ENCODE measurements at regions not wholly inside any gene's neighbourhood (a gene's known extent, or its start where the extent isn't known, plus 50 kb on each side); places are given as distances from the start of the nearest gene placed in this dataset.

DNA sequence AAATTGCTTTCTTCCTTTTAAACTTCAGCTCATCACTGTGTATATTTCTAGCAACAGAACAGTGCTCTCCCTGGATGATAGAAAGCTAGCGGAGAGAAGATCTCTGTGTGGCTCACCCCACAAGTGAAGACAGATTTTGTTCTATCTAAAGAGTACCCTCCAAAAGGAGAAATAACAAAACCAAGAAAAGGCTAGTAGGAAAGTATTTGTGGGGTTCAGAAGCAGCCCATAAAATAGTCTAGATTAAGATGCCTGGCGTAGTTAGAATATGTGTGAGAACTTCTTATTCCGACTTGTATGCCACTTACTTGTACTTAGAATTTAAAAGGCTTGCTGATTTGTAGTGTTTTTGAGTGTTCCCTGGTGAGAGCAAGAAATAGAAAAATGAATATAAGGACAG, 214.9 kb upstream of the IL12A start:
- no peak for DNase-seq

DNA sequence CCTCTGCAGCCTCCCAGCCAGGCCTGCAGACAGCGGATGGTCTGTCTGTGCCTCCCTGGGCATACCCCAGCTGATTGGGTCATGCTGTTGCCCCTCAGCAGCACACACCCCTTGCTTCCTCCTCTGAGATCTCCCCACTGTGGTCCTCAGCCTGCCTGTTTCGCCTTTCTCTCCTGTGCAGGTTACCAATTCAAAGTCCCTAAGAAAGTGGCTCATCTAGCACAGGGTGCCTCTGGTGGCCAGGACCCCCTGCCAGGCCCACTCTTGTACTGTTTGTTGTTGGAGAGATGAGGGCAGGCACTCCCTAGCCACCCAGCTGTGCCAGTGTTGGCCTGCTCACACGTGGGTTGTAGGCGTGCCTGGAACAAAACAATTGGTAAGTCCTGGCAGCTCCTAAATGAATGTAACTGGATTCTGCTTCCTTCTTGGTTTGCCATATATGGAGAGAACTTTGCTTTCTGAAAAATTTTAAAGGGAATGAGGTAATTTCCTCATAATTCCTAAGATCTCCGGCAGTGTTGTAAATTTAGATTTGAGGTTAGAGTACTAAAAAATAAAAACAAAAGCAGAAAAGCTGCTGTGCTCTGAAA, 213.2 kb upstream of the IL12A start:
- no peak for DNase-seq

DNA sequence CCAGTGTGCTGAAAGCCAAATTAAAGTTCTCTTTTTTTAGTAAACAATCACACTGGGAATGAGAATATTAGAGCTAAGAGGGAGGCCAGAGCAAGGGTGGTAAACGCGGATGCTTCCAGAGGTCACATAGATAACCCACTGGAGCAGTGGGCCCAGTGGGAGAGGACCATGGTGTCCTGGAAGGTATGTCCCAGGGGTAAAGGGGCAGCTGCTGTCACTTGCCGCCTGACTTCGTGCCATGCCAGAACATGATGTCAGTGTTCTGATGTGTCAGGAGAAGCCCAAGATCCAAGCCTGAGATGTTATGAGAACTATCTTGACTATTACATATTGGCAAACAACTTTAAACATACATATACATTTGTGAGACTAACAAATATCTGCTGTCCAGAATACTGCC, 211.9 kb upstream of the IL12A start:
- no peak for DNase-seq

DNA sequence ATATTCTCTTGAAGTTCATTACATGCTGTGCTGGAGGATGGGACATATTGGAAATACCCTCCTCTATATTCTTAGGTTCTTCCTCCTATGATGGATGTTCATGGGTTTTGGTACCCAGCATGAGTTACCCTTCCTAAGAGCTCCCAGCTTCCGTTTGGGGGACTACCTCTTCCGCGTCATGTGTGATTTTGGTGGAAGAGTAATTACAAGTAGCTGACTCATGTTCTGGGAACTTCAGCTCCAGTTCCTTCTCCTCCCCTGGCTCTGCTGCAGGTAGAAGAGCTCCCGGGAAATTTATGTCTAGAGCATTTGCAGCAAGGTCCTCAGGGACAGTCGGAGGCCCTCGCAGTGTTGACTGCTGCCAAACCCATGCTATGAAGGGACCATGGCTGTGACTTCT, 208.8 kb upstream of the IL12A start:
- no peak for DNase-seq

DNA sequence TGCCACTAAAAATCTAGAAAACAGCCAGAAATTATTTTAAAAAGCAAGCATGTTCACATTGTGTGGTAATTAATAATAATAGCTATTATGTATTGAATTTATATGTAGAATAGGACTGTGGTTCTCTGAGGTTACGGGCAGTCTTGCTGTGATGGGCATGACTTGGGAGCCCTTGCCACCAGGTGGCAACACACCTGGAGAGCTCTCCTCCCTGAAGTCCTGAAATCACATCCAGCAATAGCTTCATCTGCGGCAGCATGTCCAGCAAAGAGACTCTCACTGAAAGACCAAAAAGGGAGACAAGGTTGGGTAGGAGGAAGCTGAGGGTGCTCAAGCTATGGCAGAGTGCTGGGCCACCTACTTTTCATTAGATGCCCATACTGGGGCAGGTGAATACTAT, 206.8 kb upstream of the IL12A start:
- no peak for DNase-seq

DNA sequence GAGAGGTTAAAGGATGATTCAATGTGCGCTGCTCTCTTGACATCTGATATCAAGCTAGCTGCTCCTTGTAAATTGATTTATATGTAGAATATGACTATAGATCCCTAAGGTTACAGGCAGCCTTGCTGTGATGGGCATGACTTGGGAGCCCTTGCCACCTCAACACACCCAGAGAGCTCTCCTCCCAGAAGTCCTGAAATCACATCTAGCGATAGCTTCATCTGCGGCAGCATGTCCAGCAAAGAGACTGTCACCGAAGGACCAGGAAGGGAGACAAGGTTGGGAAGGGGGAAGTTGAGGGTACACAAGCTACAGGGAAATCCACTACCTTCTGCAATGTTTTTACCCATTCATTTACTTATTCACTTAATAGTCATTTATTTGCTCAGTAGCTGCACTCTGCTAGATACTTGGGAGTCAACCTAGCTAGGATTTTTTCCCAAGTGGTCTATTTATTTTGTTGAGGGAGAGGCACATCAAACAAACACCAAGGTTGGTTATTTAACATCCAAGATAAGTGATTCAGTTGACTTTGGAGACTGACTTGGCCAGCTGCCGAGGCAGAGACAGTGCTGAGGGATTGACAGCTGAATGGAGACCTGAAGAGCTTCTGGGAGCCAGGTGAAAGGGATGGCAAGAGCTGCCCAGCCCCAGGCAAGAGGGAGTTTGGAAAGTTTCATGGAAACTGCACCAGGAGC, 205.8 kb upstream of the IL12A start:
- DNase-seq = peak; percentile 35 to 55

DNA sequence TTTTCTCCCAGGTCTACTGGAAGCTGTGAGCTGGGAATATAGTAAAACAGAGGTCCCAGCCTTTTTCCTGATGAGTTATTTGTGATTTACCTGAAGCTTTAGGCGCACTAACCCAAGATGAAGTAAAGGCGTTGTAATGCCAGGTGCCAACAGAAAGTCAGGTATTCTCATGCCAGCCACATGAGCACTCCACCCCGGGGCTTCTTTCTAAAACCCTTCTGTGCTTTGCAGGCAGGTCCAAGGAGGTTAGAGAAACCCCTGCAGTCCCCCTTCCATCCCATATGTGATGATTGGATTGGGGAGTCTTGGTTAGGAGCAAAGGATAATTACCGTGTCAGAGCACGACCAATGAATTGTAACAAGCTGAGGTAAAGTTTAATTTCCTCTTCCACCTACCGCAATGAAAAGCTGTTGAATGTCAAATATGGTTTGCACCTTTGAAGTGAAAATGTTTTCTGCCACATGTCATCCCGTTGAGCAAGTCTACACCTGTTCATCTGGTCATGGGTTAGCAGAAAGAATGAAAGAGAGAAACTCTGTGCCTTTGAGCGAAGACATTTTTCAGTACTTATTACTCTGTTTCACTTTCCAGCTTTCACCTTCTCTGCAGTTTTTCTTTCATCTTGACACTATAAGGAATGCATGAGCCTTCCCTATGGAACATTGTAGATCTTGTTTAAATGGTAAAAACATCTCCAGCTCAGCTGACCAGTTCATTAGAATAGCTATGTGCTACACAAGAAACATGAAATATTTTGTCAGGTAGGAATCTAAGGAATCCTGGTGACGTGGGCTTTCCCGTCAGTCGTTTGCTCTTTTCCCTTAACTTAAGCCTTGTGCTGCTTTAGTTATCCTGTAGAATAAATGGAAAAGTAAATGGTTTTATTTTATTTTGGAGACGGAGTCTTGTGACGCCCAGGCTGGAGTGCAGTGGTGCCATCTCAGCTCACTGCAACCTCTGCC, 204.6 kb upstream of the IL12A start:
- DNase-seq = no peak

DNA sequence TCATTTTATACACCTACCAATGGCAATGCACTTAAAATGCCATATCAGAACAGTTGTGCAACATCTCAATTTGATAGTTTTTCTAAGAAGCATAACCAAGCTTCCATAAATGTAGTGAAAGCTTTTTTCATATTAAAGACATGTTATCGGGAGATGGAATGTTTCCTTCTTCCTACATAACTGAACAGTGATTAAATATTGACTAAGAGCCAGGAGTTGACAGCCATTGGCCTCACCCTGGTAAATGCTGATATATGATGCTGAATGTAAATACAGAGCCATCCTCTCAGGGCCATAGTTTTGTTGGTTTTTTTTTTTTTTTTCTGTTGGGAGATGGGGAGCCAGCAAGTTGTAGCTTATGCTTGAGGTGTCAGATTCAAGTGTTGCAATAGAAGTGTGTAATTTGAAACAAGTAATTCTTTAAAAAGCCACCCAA, 203.3 kb upstream of the IL12A start:
- DNase-seq = peak; percentile 44 to 54

DNA sequence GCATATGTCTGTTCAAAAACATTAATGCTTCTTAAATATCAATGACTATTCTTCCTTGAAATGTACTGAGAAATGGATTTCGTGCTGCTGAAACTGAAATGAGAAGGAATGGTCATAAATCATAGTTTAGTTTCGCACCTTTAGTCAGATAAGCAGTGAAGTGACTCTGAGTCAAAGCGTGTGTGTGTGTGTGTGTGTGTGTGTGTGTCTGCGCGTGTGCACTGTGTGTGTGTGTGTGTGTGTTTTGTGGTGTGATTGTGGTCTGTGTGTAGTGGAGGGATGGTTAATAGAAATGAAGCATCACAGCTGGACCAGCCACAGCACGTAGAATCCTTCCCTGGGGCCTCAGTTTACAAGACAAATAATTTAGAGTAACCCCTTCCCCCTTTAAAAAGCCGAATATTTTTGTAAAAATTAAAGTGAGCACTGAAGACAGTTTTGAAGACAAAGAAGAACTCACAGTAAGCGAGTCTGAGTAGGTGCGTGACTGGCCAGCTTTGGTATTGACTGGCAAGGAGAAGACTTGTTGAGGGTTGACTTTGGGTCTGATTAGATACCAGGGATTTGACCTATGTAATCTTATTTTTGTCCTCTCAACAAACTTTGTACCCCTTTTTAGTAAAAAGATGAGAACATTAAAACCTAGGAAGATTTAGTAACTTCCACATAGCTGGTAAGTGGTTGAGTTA, 202.0 kb upstream of the IL12A start:
- no peak for DNase-seq

DNA sequence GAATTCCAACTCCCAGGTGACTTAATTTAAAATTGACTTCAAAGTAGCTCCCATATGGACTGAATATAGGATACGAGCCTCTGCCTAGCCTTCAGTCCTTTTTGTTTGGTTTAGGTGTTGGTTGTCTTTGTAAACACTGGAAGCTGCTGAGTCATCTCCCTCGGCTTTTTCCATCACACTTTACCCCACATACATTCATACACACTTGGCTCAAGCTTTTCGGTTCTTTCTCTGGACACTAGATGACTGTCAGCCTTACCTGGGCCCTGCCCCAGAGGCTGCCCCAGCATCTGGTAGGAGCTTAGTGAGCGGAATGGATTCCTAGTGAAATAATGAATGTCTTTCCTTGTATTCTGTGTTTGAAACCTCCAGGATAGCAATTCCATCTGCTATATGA, 201.5 kb upstream of the IL12A start:
- DNase-seq = peak; percentile 66 to 73

DNA sequence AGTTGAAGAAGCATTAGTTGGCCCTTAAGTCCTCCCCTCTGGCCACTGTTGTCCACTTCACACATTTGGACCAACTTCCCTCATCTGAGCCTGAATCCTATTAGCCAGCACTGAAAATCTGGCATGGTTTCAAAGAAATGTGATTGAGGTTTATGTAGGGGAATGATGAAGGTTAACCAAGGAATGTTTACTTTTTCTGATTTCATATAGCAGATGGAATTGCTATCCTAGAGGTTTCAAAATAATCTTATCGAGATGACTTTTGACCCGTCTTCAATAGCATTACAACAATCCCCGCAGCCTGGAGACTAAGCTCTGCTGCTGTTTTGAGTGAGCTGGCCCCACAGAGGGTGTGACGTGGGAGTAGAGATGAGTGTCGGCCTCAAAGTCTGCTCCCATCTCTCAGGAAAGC, 200.8 kb upstream of the IL12A start:
- no peak for DNase-seq

DNA sequence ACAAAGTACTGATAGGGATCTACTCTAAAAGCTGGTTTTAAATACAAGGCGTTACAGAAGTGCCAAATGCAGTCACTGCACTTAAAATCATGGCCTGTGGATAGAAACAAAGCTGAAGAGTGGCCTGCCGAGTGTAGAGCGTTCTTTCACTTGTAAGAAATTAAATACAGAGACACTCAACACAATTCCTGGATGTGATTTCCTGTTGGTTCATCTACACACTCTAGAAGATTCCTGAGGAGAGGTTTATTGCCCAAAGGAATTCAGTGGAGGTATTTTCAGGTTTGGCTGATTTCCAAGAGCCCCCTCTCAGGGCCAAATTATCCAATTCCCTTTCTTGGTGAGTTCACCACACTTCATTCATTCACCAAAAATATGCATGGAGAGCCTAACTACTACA, 200.3 kb upstream of the IL12A start:
- DNase-seq = no peak

DNA sequence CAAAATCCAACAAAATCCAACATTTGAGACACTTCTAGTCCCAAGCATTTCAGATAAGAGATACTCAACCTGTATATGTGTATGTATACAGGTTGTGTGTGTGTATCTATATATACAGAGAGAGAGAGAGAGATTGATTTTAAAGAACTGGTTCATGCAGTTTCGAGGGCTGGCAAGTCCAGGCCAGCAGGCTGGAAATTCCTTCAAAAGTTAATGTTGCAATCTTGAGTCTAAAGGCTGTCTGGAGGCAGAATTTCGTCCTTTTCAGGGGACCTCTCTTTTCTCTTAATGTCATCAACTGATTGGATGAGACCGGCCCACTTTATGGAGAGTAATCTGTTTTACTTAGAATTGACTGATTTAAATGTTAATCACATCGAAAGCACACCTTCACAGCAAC, 199.6 kb upstream of the IL12A start:
- DNase-seq = no peak

DNA sequence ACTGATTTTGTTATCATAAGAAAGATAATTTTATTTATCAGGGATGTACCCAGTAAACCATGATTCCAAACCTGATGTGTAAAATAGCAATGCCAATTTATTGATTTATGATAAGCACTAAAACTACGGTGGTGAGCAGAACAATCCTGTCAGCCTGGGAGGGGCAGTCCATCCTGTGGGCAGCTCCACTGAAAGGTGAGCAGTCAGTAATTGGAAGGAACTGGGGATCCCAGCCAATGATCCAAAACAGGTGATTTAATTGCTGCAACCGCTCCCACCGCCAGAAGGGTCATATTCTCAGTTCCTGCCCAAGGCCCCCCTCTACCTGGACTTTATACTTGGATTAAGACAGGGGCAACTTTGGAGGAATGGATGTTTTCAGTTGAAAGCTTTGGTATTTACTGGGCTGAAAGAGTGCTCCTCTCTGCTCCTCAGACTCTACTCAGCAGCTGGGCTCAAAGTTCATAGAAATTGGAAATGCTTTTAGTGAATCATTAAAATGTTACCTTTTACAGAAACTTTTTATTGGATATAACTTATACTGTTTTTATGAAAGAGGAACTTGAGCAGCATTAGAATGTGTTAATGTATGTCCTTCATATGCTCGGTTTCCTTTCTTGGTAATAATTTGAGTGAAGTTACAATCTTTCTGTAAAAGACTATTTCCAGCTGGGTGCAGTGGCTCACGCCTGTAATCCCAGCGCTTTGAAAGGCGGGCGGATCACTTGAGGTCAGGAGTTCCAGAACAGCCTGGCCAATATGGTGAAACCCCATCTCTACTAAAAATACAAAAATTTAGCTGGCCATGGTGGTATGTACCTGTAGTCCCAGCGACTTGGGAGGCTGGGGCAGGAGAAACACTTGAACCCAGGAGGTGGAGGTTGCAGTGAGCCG, 198.6 kb upstream of the IL12A start:
- DNase-seq = no peak

DNA sequence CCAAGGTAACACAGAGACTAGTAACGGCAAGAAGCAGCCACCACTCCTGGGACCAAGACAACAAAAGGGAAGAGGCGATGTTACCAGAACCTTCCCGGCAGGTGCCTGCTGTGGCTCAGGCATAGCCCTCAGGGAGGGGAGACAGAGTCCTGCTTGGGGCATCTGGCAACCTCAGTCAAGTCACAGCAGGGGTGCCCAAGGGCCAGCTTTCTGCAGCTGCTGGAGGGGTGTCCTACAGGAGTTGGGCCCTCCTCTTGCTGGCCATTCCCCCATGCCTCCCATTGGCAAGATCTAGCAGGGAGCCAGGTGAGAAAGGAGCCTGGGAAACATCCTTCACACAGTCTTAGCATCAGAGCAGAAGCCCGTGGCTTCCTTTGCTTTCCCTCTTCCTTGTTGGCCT, 197.3 kb upstream of the IL12A start:
- no peak for DNase-seq

DNA sequence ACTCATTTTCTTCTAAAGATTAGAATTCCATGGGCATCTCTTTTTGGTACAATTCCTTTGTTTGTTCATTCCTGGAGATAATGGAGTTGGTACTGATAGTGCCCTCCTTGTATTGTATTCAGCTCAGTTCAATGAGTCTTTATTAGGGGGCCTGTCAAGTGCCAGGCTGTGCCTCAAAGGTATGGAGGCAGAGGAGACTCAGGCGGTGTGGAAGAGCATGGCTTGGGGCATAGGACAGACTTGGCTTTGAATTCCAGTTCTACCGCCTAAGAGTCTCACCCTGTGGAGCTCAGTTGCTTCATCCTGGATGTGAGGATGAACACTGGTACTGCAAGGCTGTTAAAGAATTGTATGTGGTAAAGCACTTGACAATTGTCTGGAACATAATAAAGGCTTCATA, 196.6 kb upstream of the IL12A start:
- no peak for DNase-seq

DNA sequence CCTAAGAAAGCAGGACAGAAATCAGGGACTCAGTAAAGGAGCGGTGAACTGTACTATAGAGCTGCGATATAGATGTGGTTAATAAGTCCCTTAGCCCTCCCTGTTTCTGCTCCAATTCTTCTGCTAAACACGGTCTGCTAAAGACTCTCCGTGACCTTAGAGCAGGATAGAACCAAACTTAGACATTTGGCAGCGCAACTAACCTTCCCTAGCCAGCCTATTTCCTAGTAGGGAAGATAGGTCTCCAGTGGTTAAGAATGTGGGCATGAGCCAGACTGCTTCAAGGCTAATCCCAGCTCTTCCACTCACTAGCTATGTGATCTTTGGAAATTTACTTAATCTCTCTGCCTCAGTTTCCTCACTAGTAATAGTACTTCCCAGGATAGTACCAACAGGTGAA, 193.6 kb upstream of the IL12A start:
- no peak for DNase-seq

DNA sequence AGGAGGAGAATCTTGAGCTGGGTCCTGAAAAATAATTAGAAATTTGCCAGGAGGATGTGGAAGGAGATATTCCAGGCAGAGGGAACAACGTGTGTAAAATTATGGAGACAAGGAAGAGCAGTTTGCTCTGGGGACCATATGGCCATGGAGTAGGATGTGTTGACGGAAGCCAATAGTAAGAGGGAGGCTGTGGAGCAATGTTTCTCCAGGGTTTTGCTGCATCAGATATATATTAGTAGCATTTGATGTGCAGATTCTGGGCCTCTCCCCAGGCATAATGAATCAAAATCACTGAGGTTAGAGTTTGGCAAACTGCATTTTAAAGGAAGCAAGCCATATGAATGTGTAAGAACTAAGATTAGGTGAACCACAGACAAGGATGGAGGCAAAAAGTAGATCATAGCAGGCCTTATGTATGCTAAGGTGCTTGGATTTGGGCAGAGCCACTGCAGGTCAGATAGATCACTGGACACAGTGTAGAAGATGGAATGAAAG, 192.9 kb upstream of the IL12A start:
- DNase-seq = no peak

DNA sequence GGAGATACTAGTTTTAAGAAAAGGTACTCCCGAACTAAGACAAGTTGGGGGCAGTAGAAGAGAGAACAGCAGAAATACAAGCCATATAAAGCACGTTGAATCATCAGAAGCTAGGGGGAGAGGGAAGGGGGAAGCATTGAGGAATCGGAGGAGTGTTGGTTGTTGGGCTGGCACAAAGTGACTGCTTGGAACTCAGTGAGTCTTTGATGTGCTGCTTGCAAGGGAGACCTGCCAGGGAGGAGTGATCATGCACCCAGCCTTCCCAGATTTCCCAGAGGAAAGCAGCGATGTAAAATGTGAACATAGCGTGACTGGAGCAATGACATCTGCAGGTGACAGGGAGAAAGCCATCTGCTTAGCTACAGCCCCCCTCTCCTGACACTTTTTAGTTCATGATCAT, 192.4 kb upstream of the IL12A start:
- DNase-seq = no peak

DNA sequence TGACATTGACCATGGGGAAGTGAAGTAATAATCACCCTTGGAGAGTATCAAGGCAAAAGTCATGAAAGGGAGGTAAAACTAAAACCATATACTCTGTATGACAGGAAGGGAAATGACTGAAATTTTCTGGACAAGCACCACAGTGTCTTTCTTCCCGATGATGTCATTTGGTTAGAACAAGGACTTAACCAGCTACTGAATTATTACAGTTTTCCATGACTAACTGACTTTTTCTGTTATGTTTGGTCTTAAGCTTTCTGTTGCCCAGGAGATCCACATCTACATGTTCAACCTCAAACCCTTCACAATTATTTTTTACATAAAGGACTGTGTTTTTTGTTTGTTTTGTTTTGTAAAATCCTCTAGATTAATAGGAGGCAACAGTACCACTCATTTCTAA, 191.9 kb upstream of the IL12A start:
- no peak for DNase-seq

DNA sequence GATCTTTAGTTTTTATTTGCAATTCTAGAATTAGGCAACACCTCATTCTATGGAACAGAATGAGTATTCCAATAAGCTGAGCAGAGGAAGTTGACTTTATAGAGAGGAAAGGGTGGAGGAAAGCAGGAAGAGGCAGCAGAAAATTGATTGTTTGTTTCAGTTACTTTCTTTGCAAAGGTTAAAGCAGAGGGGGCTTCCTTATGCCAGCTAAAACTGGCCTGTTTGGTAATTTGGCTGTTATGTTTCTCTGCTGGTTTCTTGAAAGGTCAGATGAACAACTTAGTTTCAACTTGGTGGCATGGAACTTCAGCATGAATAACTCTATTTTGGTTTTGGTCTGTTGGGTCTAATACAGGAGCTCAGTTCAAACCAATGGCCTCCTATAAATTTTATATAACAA, 190.9 kb upstream of the IL12A start:
- DNase-seq = no peak

DNA sequence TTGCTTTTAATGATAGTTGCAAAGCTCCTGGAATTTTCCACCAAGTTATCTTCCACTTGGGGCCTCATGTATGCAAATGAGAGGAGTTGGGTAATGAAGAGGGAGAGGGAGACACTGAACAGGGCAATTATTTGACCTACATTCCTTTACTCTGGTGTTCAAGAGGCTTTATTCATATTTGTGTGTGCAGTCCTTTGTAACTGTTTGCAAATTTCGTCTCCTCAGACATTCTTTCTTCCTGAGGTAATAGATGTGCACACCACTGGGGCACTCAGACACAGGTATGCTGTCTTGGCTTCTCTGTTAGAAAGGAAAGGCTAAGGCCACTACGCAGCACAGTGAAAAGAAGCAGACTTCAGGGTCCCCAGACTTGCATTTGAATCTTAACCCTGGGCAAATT, 189.7 kb upstream of the IL12A start:
- no peak for DNase-seq

Data from SHP77 (cell line).